ENCODE measurements at regions not wholly inside any gene's neighbourhood (a gene's known extent, or its start where the extent isn't known, plus 50 kb on each side); places are given as distances from the start of the nearest gene placed in this dataset.

DNA sequence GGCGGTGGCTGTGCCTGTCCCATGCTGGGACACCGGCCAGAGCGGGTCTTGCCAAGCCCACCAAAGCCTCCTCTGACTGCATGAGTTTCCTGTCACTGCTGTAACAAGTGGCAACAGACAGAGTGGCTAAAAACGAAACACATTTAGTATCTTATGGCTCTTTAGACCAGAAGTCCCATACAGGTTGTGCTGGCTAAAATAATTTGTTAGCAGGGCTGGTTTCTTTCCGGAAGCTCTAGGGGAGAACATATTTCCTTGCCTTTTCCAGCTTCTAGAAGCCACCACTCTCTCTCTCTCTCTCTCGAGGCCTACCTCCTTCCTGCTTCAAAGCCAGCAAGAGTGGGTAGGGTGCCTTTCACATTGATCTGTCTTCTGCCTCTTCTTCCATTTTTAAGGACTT, 171.6 kb upstream of the PLPP4 start:
- no peak for DNase-seq (ENCODE audit: low spot score)

GRCh38 chr10:120286280-120286679, 170.7 kb upstream of the PLPP4 start:
- DNase-seq (ENCODE audit: low spot score) = no peak

GRCh38 chr10:120300513-120300912, 156.5 kb upstream of the PLPP4 start:
- DNase-seq (ENCODE audit: low spot score) = no peak

DNA sequence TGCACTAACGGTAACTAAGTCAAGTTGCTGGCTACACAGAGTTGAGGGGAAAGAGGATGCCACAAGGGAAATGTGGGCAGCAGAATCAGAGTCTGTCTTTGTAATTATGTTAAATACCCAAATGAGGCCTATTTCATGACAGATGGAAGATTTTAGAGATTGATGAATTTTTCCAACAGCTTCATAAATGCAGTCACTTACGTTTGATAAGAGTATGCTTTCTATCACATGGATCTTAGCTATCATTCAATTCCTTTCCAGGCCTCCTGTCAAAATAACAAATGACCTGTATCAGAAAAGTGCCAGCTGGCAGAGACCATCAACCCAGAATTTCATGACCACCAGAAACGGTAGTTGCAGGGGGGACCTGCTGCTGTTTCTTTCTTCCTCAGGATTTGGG, 148.4 kb upstream of the PLPP4 start:
- no peak for DNase-seq (ENCODE audit: low spot score)

- DNase-seq (ENCODE audit: low spot score) = no peak
Measured at GRCh38 chr10:120313715-120314114, 143.3 kb upstream of the PLPP4 start.

DNA sequence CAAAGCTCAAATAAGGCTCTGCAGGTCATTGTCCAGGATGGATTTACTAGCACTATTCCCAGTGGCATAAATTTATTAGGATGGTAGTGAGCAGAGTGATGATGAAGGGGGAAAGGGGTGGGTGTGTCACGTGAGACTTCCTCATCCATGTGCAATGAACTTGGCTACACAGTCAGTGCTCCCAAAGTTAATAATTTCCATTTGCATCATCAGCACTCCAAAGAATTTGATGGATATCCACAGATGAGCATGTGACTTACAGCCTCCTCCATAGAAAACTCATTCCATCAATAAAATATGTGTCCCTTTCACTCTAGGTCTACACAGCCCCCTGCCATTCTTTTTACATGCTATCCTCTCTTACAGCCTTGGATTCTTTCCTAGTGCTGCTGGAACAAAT, 142.6 kb upstream of the PLPP4 start:
- DNase-seq (ENCODE audit: low spot score) = no peak

- DNase-seq (ENCODE audit: low spot score) = no peak
Measured at GRCh38 chr10:120318862-120319261, 138.2 kb upstream of the PLPP4 start.

- no peak for DNase-seq (ENCODE audit: low spot score)
Measured at GRCh38 chr10:120327675-120328074, 129.4 kb upstream of the PLPP4 start.

- no peak for DNase-seq (ENCODE audit: low spot score)
Measured at GRCh38 chr10:120328647-120329046, 128.4 kb upstream of the PLPP4 start.

GRCh38 chr10:120335553-120335952, 121.5 kb upstream of the PLPP4 start:
- no peak for DNase-seq (ENCODE audit: low spot score)

DNA sequence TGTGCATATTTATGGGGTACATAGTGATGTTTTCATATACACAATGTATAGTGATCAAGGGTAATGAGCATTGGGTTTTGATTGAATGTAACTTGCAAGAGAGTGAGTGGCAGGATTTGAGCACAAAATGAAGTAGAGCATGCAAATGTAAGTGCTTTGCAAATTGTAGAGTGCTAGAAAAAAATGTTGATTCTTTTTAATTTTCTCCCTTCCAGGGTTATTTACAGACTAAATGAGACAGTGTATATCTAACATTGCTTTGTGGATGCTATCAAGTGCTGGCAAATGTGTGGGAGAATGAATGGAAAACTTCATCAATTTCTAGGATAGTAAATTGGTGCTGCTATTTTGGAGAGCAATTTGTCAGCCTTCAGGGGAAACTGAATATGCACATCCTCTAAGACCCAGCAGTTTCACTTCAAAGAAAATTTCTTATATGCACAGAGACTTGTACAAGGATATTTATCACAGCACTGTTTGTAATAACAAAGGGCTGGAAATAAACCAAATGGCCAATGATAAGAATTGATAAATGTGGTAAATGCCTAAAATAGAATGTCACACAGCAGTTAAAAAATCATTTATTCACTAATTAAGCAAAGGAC, 120.6 kb upstream of the PLPP4 start:
- no peak for DNase-seq (ENCODE audit: low spot score)

DNA sequence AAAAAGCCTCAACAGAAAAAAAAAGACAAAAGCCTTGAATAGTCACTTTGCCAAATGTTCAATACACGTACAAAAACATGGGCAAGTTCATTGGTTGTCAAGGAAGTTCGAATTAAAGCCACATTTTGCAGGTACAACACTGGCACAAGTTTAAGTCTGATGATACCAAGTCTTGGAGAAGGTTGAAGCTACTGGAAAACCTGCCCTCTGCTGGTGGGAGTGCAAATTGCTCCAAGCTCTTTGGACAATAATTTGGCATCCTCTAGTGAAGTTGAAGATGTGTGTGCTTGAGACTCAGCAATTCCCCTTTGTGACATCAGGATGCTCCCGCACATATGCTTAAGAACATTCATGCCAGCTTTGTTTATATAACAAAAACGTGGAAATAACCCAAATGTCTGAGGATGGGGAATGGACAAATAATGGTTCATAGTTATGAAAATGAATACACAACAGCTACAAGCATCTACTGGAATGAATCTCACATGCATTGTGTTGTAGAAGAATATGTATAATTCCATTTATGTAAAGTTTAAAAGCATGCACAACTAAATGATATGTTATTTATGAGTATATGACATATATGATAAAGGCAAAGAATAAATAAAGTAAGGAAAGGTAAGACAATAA, 120.0 kb upstream of the PLPP4 start:
- DNase-seq (ENCODE audit: low spot score) = peak; percentile 24

DNA sequence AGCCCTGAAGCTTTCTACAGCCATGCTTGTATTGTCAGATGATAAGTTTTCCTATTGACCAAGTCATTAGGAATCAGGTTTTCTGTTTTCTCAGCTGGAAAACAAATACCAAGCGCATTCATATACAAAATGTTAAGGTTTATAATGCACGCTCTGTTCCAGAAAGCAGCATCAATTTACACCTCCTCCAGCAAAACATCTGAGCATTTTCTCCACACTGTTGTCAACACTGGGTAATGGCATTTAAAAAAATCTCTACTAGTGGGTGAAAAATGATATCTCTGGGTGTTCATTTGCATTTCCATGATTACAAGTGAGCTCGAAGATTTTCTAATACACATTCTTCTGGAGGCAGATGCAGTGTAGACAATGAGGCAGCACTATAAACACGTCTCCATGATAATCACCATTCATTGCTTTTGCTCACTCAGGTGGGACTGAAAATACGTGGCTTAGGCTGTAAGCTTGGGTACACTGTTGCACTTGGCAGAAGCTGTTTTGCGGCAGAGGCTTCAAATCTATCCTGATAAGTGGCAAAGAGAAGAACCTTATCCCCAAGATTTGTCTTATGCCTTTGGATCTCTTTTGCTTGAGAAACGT, 114.8 kb upstream of the PLPP4 start:
- no peak for DNase-seq (ENCODE audit: low spot score)

DNA sequence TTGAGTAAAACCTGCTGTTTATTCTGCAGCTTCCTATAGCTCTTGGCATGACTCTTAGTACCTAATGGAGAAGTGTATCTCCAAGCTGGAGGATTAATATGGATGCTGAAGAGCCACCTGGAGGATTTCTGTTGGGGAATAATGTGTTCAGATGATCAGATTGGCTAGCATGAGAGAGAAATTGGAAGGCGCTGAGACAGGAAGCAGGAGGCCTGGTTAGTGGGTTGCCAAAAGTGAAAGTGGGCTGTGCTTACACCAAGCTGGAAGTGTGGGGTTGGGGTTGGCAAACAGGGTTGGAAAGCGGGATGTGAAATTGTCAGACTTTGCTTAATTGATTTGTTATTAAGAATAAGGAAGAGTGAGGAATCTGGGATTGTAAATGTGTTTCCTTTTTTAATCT, 111.8 kb upstream of the PLPP4 start:
- no peak for DNase-seq (ENCODE audit: low spot score)

GRCh38 chr10:120347644-120348043, 109.4 kb upstream of the PLPP4 start:
- DNase-seq (ENCODE audit: low spot score) = no peak

DNA sequence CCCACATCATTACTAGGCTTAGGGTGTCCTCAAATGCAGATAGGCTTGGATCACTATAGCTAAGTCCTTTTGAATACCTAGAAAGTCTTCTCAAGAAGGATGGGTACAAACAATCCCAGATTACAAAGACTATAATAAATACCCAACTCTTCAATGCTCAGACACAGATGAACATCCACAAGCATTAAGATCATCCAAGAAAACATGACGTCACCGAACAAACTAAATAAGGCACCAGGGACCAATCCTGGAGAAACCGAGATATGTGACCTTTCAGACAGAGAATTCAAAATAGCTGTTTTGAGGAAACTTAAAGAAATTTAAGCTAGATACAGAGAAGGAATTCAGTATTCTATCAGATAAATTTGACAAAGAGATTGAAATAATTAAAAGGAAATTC, 108.0 kb upstream of the PLPP4 start:
- DNase-seq (ENCODE audit: low spot score) = no peak

GRCh38 chr10:120355425-120355824, 101.6 kb upstream of the PLPP4 start:
- DNase-seq (ENCODE audit: low spot score) = no peak

- no peak for DNase-seq (ENCODE audit: low spot score)
Measured at GRCh38 chr10:120360571-120360970, 96.5 kb upstream of the PLPP4 start.

DNA sequence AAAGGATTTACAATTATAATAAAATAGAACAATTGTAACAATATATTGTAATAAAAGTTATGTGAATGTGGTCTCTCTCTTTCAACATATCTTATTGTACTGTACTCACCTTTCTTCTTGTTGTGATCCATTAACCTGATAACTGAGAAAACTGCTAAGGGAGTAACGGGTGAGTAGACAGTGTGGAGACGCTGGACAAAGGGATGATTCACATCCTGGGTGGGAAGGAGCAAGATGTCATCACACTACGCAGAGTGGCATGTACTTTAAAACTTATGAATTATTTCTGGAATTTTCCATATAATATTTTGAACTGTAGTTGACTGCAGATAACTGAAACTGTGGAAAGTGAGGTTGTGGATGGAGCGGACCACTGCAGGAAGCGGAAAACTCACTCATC, 91.2 kb upstream of the PLPP4 start:
- no peak for DNase-seq (ENCODE audit: low spot score)

GRCh38 chr10:120367341-120367740, 89.7 kb upstream of the PLPP4 start:
- DNase-seq (ENCODE audit: low spot score) = no peak

GRCh38 chr10:120368338-120368737, 88.7 kb upstream of the PLPP4 start:
- no peak for DNase-seq (ENCODE audit: low spot score)

- DNase-seq (ENCODE audit: low spot score) = no peak
Measured at GRCh38 chr10:120368927-120369326, 88.1 kb upstream of the PLPP4 start.

GRCh38 chr10:120369856-120370276, 87.2 kb upstream of the PLPP4 start:
- no peak for DNase-seq (ENCODE audit: low spot score)

GRCh38 chr10:120371856-120372255, 85.2 kb upstream of the PLPP4 start:
- DNase-seq (ENCODE audit: low spot score) = no peak

All from CD4-positive, alpha-beta T cell treated with Interleukin-6 at 100 ng/mL for 8 hours (primary cell).